K562 (cell line): ENCODE measurements at regions not wholly inside any gene's neighbourhood (a gene's known extent, or its start where the extent isn't known, plus 50 kb on each side); places are given as distances from the start of the nearest gene placed in this dataset.
"Not testable (repeated sequence)": the region's sequence is repeated elsewhere in the genome, so short reads cannot be mapped to it uniquely, and the experiment has no call there.

Experiments
- ATAC-seq: fragments of 200-7000 bp; cut with Tn5 transposase; 3 replicates; pipeline ENCODE4 v1.9.1; 2020; ENCODE audit warnings: moderate library complexity
- BruUV-seq: library from RNA; stranded (reverse); fragments of 400-500 nt; replicated peaks from 2 replicates; lab custom pipeline; 2021; lab: Mats Ljungman, UMichigan
- CTCF ChIA-PET: fragments of 300-600 bp; formaldehyde crosslinking; extraction: SDS; loops from one replicate; lab custom pipeline; 2021; ENCODE audit warnings: low intra/inter-chr PET ratio; lab: Yijun Ruan, JAX
- POLR2A ChIA-PET: fragments of 300-600, 350-650 bp; sonication (Branson Sonifier 250); formaldehyde crosslinking; extraction: SDS; loops from one replicate; lab custom pipeline; 2021; ENCODE audit warnings: antibody characterized with exemption, inconsistent platforms; lab: Yijun Ruan, JAX
- DNase-seq, 4 experiments: peaks; one replicate each; pipeline versions ENCODE4 v3.0.0 to v3.0.0-alpha.2; 2011 to 2018; ENCODE audit warnings: low spot score in 3 of 4, mixed read lengths in 3 of 4; ENCODE audit errors: extremely low read depth in 1 of 4
- FAIRE-seq: peaks from 2 replicates; lab custom pipeline; 2011; peaks lifted over from hg19 to GRCh38; lab: Jason Lieb, UNC
- H2AFZ ChIP-seq: 2 replicates; pipeline ENCODE4 v1.6.0; 2011; ENCODE audit warnings: low read depth, low read length, control low read depth, inconsistent platforms
- H3K27ac ChIP-seq: fragments of 200-600 bp; 3 replicates; pipeline ENCODE4 v1.8.0; 2011; ENCODE audit warnings: low read depth, mild to moderate bottlenecking, control low read depth, inconsistent platforms, low read length, moderate library complexity, mixed read lengths; ENCODE audit errors: extremely low read depth
- H3K27me3 ChIP-seq, 2 experiments: fragments of 300-600 bp in 1 of 2; 2 replicates in 1 of 2; 3 replicates in 1 of 2; pipeline versions ENCODE4 v1.6.0 to v1.8.0; 2011; ENCODE audit warnings: inconsistent platforms in 2 of 2, low read length in 2 of 2, mild to moderate bottlenecking in 1 of 2, mixed read lengths in 1 of 2, moderate library complexity in 1 of 2; ENCODE audit not compliant: control insufficient read depth in 2 of 2, insufficient read depth in 2 of 2
- H3K36me3 ChIP-seq: fragments of 300-600 bp; 3 replicates; pipeline ENCODE4 v1.8.0; 2011; ENCODE audit warnings: mild to moderate bottlenecking, low read length, inconsistent platforms; ENCODE audit not compliant: control insufficient read depth, insufficient read depth
- H3K4me1 ChIP-seq, 2 experiments: fragments of 200-600 bp in 1 of 2; replicated peaks in 1 of 2; 2 replicates in 1 of 2; 3 replicates in 1 of 2; pipeline versions ENCODE4 v1.5.1 to v1.8.0; 2011; ENCODE audit warnings: inconsistent platforms in 2 of 2, low read length in 2 of 2, mild to moderate bottlenecking in 1 of 2, mixed read lengths in 1 of 2, moderate library complexity in 1 of 2; ENCODE audit not compliant: control insufficient read depth in 2 of 2, insufficient read depth in 2 of 2
- H3K4me2 ChIP-seq: 2 replicates; pipeline ENCODE4 v1.6.1; 2011; ENCODE audit warnings: low read length, control low read depth, inconsistent platforms, mixed read lengths; ENCODE audit not compliant: insufficient read depth
- H3K4me3 ChIP-seq: fragments of 200-600 bp; sonication (generic), shearing (Covaris generic); 2 replicates; pipeline ENCODE4 v1.5.1; 2016; ENCODE audit warnings: control low read depth, inconsistent platforms
- H3K79me2 ChIP-seq: fragments of 200-600 bp; 3 replicates; pipeline ENCODE4 v1.8.0; 2011; ENCODE audit warnings: low read length, inconsistent platforms; ENCODE audit not compliant: control insufficient read depth, insufficient read depth
- H3K9ac ChIP-seq, 2 experiments: 2 replicates each; pipeline versions ENCODE4 v1.6.0 to v1.6.1; 2011; ENCODE audit warnings: low read depth in 2 of 2, low read length in 2 of 2, control low read depth in 1 of 2, inconsistent platforms in 1 of 2, mild to moderate bottlenecking in 1 of 2, mixed read lengths in 1 of 2; ENCODE audit not compliant: insufficient read depth in 1 of 2
- H3K9me1 ChIP-seq: one replicate; pipeline ENCODE4 v1.6.0; 2011; ENCODE audit warnings: inconsistent platforms, mild to moderate bottlenecking, low read length, moderate library complexity; ENCODE audit not compliant: control insufficient read depth, insufficient read depth
- H3K9me3 ChIP-seq: replicated peaks from 2 replicates; pipeline ENCODE4 v1.5.1; 2011; ENCODE audit warnings: low read depth, low read length, inconsistent platforms; ENCODE audit not compliant: control insufficient read depth, insufficient read depth
- H4K20me1 ChIP-seq: replicated peaks from 2 replicates; pipeline ENCODE4 v1.6.1; 2011; ENCODE audit warnings: low read length, inconsistent platforms, mixed read lengths; ENCODE audit not compliant: control insufficient read depth, insufficient read depth
- HDGF ChIP-seq: fragments of 450-650 bp; IDR thresholded peaks from 2 replicates; pipeline ENCODE4 v1.6.1; 2016
- SLC30A9 ChIP-seq: fragments of 250-450 bp; sonication (Bioruptor Pico); IDR thresholded peaks from 2 replicates; pipeline ENCODE4 v1.8.0; 2022; ENCODE audit warnings: mild to moderate bottlenecking, moderate library complexity
- WGBS: fragments of 100-300 bp; shearing (Covaris generic); methylation state at CpG from one replicate; pipeline ENCODE4 v1.1.6; 2016; ENCODE audit warnings: low coverage, mixed read lengths; ENCODE audit not compliant: insufficient coverage; ENCODE audit errors: missing lambda C conversion rate; 5-methylcytosine and 5-hydroxymethylcytosine counted together
- in situ Hi-C: fragments of 300-500 bp; cut with MboI; formaldehyde crosslinking; loops from 4 replicates; pipeline ENCODE4 v1.15.0; 2018; ENCODE audit warnings: inconsistent platforms, mixed read lengths
- intact Hi-C: fragments of 100-400 bp; cut with micrococcal nuclease; formaldehyde crosslinking; loops from 2 replicates; pipeline ENCODE4 v1.14.2; 2022
- TF ChIP-seq, protein P1 (sequence below): fragments of 200-600 bp; sonication (generic); IDR thresholded peaks from one replicate; pipeline ENCODE4 v1.6.1; 2012; ENCODE audit warnings: mild to moderate bottlenecking, low read depth, low read length, inconsistent platforms

DNA sequence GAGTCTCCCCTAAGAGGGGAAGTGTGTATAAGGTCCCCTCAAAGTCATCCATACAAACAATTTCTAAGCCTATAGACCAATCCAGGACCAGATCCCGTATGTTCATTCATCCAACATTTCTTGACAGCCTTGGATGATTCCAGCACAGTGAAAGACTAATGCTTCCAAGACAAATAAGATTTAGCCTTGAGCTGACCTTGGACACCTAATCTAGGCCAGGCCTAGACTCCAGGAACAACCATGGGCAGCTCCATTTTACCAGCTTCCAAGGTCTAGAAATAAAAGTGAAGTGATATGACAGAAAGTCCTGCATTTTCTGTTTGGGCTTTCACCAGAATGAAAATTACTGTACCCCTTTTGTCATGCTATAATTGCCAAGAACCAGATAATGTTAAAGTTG is 67.9 kb upstream of the BCL6 start:
- ChIA-PET CTCF (no interaction called here), POLR2A (no interaction called here)
- Histone ChIP-seq H3K9ac (no peak overlapping the region), H2AFZ (no peak overlapping the region), H3K4me1 (peaks cover 0 to 6% of the 10 kb centered on the region in 2 experiments; a peak in 1 of 5 replicates), H3K4me2 (no peak overlapping the region), H3K27me3 (peaks cover 0 to 13% of the 10 kb centered on the region in 2 experiments; a peak in 2 of 5 replicates), H3K9me3 (no peaks in the 10 kb centered on the region), H3K9me1 (no peaks in the 10 kb centered on the region), H4K20me1 (no peaks in the 10 kb centered on the region), H3K79me2 (no peaks in the 10 kb centered on the region), H3K4me3 (no peak overlapping the region), H3K27ac (no peak overlapping the region), H3K36me3 (no peaks in the 10 kb centered on the region)
- ATAC-seq = no peak
- FAIRE-seq = no peak
- 0% methylated on average over 1 of the region's 1 CpG for WGBS
- in situ Hi-C loops (no loop called here), intact Hi-C loops (no loop called here)
- TF ChIP-seq, protein P1, sequence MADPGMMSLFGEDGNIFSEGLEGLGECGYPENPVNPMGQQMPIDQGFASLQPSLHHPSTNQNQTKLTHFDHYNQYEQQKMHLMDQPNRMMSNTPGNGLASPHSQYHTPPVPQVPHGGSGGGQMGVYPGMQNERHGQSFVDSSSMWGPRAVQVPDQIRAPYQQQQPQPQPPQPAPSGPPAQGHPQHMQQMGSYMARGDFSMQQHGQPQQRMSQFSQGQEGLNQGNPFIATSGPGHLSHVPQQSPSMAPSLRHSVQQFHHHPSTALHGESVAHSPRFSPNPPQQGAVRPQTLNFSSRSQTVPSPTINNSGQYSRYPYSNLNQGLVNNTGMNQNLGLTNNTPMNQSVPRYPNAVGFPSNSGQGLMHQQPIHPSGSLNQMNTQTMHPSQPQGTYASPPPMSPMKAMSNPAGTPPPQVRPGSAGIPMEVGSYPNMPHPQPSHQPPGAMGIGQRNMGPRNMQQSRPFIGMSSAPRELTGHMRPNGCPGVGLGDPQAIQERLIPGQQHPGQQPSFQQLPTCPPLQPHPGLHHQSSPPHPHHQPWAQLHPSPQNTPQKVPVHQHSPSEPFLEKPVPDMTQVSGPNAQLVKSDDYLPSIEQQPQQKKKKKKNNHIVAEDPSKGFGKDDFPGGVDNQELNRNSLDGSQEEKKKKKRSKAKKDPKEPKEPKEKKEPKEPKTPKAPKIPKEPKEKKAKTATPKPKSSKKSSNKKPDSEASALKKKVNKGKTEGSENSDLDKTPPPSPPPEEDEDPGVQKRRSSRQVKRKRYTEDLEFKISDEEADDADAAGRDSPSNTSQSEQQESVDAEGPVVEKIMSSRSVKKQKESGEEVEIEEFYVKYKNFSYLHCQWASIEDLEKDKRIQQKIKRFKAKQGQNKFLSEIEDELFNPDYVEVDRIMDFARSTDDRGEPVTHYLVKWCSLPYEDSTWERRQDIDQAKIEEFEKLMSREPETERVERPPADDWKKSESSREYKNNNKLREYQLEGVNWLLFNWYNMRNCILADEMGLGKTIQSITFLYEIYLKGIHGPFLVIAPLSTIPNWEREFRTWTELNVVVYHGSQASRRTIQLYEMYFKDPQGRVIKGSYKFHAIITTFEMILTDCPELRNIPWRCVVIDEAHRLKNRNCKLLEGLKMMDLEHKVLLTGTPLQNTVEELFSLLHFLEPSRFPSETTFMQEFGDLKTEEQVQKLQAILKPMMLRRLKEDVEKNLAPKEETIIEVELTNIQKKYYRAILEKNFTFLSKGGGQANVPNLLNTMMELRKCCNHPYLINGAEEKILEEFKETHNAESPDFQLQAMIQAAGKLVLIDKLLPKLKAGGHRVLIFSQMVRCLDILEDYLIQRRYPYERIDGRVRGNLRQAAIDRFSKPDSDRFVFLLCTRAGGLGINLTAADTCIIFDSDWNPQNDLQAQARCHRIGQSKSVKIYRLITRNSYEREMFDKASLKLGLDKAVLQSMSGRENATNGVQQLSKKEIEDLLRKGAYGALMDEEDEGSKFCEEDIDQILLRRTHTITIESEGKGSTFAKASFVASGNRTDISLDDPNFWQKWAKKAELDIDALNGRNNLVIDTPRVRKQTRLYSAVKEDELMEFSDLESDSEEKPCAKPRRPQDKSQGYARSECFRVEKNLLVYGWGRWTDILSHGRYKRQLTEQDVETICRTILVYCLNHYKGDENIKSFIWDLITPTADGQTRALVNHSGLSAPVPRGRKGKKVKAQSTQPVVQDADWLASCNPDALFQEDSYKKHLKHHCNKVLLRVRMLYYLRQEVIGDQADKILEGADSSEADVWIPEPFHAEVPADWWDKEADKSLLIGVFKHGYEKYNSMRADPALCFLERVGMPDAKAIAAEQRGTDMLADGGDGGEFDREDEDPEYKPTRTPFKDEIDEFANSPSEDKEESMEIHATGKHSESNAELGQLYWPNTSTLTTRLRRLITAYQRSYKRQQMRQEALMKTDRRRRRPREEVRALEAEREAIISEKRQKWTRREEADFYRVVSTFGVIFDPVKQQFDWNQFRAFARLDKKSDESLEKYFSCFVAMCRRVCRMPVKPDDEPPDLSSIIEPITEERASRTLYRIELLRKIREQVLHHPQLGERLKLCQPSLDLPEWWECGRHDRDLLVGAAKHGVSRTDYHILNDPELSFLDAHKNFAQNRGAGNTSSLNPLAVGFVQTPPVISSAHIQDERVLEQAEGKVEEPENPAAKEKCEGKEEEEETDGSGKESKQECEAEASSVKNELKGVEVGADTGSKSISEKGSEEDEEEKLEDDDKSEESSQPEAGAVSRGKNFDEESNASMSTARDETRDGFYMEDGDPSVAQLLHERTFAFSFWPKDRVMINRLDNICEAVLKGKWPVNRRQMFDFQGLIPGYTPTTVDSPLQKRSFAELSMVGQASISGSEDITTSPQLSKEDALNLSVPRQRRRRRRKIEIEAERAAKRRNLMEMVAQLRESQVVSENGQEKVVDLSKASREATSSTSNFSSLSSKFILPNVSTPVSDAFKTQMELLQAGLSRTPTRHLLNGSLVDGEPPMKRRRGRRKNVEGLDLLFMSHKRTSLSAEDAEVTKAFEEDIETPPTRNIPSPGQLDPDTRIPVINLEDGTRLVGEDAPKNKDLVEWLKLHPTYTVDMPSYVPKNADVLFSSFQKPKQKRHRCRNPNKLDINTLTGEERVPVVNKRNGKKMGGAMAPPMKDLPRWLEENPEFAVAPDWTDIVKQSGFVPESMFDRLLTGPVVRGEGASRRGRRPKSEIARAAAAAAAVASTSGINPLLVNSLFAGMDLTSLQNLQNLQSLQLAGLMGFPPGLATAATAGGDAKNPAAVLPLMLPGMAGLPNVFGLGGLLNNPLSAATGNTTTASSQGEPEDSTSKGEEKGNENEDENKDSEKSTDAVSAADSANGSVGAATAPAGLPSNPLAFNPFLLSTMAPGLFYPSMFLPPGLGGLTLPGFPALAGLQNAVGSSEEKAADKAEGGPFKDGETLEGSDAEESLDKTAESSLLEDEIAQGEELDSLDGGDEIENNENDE = no peak
- TF ChIP-seq HDGF (no peak), SLC30A9 (CRISPR knock-in tag) (no peak)
- no TSS peak for BruUV-seq
- no peak for DNase-seq

DNA sequence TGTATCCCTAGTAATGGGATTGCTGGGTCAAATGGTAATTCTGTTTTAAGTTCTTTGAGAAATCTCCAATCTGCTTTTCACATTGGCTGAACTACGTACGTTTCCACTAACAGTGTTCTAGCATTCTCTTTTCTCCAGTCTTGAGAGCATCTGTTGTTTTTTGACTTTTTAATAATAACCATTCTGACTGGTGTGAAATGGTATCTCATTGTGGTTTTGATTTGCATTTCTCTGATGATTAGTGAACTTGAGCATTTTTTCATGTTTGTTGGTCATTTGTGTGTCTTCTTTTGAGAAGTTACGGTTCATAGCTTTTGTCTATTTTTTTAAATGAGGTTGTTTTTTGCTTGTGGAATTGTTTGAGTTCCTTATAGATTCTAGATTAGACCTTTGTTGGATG is 72.5 kb upstream of the BCL6 start:
- H3K79me2 ChIP-seq, in situ Hi-C loops, H3K9me3 ChIP-seq, H3K36me3 ChIP-seq, CTCF ChIA-PET, H2AFZ ChIP-seq, H3K4me1 ChIP-seq, H3K27me3 ChIP-seq, DNase-seq, H3K4me2 ChIP-seq, FAIRE-seq, POLR2A ChIA-PET, H4K20me1 ChIP-seq, H3K4me3 ChIP-seq, BruUV-seq, ATAC-seq, intact Hi-C loops, H3K9ac ChIP-seq, H3K27ac ChIP-seq, H3K9me1 ChIP-seq: not testable (repeated sequence)
- WGBS = 0% methylated on average over 3 of the region's 3 CpGs
